ENCODE measurements at regions not wholly inside any gene's neighbourhood (a gene's known extent, or its start where the extent isn't known, plus 50 kb on each side); places are given as distances from the start of the nearest gene placed in this dataset.

DNA sequence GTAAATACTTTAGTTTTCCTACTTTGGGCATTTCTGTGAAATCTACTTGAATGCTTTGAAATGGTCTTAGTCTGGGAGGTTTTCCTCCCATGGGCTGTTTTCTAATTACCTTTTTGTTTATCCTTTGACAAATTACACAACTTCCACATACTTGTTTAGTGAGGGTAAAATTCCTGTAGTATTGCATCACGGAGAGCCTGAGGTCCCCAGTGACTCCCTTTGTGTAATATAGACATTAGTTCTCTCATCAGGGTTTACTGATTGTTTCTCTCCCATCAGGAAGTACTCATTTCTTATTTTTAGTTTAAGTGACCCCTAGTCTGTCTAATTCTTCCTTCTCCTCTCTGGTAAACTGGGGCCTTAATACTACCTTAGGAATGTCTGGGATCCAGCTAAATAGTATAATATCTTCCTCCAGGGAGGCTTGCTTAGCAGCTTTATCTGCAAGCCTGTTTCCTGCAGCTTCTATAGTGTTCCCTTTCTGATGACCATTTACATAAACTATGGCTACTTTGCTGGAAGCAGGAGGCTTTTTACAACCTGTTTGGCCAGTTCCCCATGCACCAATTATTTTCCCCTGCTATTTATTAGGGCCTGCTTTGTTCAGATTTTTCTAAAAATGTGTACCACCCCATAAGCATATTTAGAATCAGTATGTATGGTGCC lies 87.2 kb upstream of the XCR1 start:
- DNase-seq (ENCODE audit: low read depth in 4 of 4, low spot score in 2 of 4), result no peak

GRCh38 chr3:46113608-46114007 lies 86.3 kb upstream of the XCR1 start:
- no peak for DNase-seq (ENCODE audit: low read depth in 4 of 4, low spot score in 2 of 4)

DNA sequence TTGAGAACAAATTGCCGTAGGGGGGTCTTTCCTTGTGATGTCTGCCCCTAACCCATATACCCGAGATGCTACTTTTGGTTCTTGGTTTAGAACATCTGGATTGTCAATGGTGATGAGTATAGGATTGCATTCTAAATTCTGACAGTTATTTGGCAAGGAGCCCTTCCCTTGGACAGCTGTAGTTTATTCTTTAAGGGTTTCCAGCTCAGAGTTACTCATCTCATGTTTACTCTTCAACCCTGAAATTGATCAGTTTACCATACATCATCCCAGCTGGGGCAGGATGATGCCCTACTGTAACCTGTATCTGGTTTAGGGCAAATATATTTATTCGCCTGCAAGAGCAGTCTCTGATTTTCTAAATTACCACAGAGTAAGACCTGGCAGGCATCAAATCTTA lies 85.7 kb upstream of the XCR1 start:
- no peak for DNase-seq (ENCODE audit: low read depth in 4 of 4, low spot score in 2 of 4)

DNA sequence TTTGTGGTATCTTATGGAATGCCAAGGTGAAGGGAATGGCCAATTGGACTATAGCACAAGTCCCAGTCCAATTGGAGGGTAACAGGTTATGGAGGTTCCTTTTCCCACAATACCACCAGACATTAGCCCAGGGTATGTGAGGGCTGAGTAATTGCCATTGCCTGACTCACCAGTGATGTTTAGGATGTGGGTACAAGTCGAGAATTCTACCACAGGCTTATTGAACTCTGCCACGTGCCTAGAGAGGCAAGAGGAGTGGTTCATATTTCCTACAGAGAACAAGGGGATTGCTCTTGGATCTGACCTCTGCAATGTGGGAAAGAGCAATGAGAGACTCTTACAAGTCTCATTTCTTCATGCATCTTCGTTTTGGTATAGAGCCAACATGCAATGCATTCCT lies 85.0 kb upstream of the XCR1 start:
- DNase-seq (ENCODE audit: low read depth in 4 of 4, low spot score in 2 of 4), result no peak

DNA sequence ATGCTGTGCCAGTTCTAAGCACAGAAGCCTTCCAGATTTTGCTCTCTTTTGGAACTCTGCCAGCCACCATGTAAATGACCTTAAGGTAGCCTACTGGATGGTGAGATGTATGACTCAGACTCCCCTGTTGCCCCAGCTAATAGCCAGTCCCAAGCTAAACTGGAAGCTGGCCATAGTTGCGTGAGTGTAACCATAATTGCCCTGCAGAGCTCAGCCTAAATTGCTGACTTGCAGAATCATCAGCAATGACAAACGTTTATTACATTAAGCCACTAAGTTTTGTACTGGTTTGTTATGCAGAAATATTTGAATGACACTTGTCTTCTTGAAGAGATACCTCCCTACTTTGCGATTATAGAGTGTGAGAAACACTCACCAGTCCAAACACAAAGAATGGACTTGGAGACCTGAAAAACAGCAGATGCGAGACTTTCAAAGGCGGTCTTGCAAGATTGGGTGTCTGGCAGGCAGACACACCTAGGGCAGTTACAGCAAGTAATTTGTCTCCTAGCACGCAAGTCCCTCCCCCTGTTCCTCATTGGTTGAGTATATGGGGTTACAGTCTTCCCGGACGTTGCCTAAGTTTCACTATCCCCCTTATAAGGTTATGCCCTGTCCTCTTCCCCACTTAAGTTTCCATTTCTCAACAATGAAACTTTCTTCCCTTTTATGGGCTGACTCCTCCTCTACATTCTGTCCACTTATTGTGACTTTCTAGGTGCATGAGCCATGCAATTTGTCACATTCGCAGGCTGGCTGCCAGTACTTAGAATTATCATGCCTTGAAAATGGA lies 83.6 kb upstream of the XCR1 start:
- DNase-seq (ENCODE audit: low read depth in 4 of 4, low spot score in 2 of 4), result no peak

DNA sequence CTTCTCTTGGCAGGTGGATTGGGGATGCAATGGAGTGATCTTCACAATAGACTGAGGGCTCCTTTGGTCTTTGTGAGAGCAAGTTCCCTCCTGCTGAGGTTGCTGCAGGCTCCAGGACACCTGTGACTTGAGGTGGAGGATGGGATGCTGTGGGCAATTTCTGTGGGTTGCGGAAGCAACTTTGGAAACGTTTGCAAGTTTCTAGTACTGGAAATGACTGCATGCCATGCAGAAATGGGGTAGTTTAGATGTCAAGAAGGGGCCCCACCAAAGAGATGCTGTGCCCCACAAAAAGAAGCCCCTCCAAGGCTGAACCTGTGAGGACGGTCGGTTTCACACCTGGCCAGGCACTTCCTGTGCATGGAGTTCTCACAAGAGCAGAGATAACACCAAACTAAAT lies 80.4 kb upstream of the XCR1 start:
- no peak for DNase-seq (ENCODE audit: low read depth in 4 of 4, low spot score in 2 of 4)

GRCh38 chr3:46105306-46105919 lies 78.1 kb upstream of the XCR1 start:
- no peak for DNase-seq (ENCODE audit: low read depth in 4 of 4, low spot score in 2 of 4)

- no peak for DNase-seq (ENCODE audit: low read depth in 4 of 4, low spot score in 2 of 4)
Observed at GRCh38 chr3:46104706-46105105, 77.4 kb upstream of the XCR1 start.

- no peak for DNase-seq (ENCODE audit: low read depth in 4 of 4, low spot score in 2 of 4)
Observed at GRCh38 chr3:46102780-46103130, 75.5 kb upstream of the XCR1 start.

DNA sequence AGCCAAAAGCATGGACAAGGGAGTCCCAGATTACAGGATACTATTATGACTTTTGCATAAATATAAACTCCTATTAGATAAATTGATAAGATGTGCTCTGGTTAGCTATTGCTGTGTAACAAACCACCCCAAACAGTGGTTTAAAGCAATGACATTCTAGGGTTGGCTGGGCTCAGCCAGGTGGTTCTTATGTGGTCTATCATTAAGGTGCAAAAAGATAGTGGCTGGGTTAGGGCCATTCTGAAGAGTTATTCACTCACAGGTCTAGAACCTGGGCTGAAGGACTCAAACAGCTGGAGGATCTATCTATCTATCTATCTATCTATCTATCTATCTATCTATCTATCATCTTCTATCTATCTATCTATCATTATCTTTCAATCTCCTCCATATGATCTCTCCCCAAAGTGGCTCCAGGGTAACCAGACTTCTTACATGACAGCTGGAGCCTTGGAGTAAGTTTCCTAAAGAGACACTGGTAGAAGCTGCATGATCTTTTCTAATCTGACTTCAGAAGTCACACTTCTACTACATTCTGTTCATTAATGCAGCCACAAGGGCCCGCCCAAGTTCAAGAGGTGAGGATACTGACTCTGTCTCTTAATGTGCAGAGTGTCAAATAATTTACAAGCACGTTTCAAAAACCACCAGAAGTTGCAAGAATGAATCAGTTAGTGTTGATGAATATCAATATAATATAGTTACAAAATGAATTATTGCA lies 74.9 kb upstream of the XCR1 start:
- no peak for DNase-seq (ENCODE audit: low read depth in 4 of 4, low spot score in 2 of 4)

GRCh38 chr3:46100812-46101211 lies 73.5 kb upstream of the XCR1 start:
- DNase-seq (ENCODE audit: low read depth in 4 of 4, low spot score in 2 of 4), result no peak

GRCh38 chr3:46098319-46098761 lies 71.1 kb upstream of the XCR1 start:
- no peak for DNase-seq (ENCODE audit: low read depth in 4 of 4, low spot score in 2 of 4)

GRCh38 chr3:46097691-46098241 lies 70.5 kb upstream of the XCR1 start:
- no peak for DNase-seq (ENCODE audit: low read depth in 4 of 4, low spot score in 2 of 4)

- no peak for DNase-seq (ENCODE audit: low read depth in 4 of 4, low spot score in 2 of 4)
Observed at GRCh38 chr3:46096781-46097180, 69.5 kb upstream of the XCR1 start.

DNA sequence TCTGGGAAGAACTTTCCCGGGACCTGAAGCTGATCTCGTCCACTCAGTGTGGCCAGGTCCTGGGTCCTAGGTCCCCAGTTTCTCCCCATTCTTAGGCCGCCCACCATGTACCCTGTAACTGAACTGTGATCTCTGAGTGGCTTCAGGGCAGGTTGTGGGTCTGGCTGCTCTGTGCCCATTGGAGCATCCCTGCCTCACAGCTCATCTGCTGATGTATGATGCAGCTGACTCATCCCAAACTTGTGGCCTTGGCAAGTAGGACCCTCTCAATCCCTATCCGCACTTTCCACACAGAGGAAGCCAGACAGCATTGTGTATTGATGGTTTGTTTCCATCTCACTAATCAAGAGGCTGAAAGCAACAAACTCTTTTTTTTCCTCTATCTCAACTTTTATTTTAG lies 69.1 kb upstream of the XCR1 start:
- no peak for DNase-seq (ENCODE audit: low read depth in 4 of 4, low spot score in 2 of 4)

DNA sequence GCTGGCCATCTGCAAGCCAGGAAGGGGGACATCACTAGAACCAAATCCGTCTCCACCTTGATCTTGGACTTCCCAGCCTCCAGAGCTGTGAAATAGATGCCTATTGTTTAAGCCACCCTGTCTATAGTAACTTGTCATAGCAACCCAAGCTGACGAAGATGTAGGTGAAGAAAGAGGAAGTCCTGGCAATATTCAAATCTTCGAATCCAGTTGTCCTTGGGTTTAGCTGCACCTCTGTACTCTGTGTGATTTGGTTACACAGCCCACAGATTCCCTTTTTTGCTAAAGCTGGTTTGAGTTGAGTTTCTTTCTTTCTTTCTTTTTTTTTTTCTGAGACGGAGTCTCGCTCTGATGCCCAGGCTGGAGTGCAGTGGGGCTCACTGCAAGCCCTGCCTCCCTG lies 68.0 kb upstream of the XCR1 start:
- DNase-seq (ENCODE audit: low read depth in 4 of 4, low spot score in 2 of 4), result no peak

- no peak for DNase-seq (ENCODE audit: low read depth in 4 of 4, low spot score in 2 of 4)
Observed at GRCh38 chr3:46094506-46094905, 67.2 kb upstream of the XCR1 start.

- DNase-seq (ENCODE audit: low read depth in 4 of 4, low spot score in 2 of 4), result no peak
Observed at GRCh38 chr3:46093966-46094365, 66.7 kb upstream of the XCR1 start.

GRCh38 chr3:46093327-46093942 lies 66.2 kb upstream of the XCR1 start:
- no peak for DNase-seq (ENCODE audit: low read depth in 4 of 4, low spot score in 2 of 4)

- DNase-seq (ENCODE audit: low read depth in 4 of 4, low spot score in 2 of 4), result no peak
Observed at GRCh38 chr3:46092702-46093080, 65.4 kb upstream of the XCR1 start.
